RKO (cell line): ENCODE measurements at regions not wholly inside any gene's neighbourhood (a gene's known extent, or its start where the extent isn't known, plus 50 kb on each side); places are given as distances from the start of the nearest gene placed in this dataset.

Source experiments
- DNase-seq: peaks from one replicate; pipeline ENCODE4 v3.0.0-alpha.2; 2016; ENCODE audit warnings: low spot score

DNA sequence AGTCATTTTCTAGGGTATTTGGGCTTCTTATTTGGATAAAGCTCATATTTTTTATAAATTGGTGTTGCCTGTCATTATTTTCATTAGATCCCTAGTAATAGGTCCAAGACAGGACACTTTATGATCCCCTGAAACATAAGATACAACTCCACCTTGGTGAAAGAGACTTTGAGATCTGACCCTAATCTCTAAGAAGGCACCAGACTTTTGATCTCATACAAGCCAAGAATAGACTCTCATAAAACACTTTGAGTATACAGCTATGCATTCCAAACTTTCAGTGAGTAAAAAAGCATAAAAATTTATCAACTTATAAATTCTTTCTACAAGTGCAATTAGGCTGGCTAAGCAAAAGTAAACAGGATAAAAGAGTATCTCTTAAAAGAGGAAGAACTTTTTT, 451.2 kb downstream of the MN1 start:
- no peak for DNase-seq

GRCh38 chr22:27352426-27352825, 449.1 kb downstream of the MN1 start:
- no peak for DNase-seq

DNA sequence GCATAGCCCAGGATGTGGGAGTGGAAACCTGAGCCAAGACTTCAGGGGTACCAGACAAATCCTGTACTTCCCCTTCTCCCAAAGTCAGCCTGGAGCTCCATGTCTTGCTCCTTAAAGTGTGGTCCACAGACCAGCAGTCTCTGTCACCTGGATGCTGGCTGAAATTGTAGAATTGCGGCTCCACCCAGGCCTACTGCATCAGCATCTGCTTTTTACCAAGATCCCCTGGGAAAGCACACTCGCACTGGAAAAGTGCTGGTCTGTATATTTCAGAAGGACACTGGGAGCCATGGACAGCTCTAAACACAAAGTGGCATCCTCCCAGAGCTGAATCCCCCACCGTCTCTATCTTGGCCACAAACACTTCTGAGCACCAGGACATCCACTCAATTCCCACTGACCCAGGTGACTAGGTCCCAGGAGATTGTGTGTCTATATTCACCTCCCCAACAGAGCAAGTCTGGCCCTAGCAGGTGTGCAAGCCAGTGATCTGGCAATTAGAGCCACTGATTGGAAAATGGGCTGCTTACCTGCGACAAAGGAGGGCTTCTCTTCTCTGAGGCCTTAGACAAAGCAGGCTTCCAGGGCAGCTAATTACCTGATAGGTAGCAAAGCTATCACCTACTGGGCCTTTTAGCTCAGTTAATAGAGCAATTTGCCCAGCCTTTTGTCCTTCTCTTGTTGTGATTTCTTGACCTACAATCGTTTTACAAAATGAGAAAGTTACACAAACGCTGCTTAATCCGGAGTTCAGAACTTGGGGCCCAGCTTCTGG, 443.3 kb downstream of the MN1 start:
- DNase-seq = no peak

DNA sequence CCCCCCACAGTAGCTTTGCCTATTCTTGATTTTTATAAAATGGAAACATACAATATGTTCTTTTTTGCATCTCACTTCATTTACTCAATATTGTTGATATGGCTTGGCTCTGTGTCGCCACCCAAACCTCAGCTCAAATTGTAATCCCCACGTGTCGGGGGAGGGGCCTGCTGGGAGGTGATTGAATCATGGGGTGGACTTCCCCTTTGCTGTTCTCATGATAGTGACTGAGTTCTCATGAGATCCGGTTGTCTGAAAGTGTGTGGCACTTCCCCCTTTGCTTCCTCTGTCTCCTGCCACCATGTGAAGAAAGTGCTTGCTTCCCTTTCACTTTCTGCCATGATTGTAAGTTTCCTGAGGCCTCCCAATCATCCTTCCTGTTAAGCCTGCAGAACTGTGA, 431.3 kb downstream of the MN1 start:
- no peak for DNase-seq

GRCh38 chr22:27370987-27371386, 430.6 kb downstream of the MN1 start:
- no peak for DNase-seq

DNA sequence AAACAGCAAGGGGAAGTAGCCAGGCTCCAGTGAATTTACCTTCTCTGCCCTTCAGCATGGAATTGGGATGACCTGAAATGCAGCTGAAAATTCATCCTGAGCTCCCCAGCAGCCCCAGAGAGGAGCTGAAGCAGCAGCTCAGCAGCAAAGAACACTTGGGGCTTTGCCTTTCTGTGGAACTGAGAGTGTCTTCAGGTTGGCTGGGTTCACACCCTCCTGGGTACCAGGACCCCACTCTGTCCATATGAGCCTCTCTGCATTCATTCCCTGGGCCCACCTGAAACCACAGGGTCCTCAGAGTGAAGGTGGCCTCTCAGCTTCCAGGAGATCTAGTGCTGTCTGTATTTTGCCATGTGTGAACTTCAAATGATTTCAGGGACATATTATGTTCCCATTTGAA, 429.2 kb downstream of the MN1 start:
- DNase-seq = no peak

DNA sequence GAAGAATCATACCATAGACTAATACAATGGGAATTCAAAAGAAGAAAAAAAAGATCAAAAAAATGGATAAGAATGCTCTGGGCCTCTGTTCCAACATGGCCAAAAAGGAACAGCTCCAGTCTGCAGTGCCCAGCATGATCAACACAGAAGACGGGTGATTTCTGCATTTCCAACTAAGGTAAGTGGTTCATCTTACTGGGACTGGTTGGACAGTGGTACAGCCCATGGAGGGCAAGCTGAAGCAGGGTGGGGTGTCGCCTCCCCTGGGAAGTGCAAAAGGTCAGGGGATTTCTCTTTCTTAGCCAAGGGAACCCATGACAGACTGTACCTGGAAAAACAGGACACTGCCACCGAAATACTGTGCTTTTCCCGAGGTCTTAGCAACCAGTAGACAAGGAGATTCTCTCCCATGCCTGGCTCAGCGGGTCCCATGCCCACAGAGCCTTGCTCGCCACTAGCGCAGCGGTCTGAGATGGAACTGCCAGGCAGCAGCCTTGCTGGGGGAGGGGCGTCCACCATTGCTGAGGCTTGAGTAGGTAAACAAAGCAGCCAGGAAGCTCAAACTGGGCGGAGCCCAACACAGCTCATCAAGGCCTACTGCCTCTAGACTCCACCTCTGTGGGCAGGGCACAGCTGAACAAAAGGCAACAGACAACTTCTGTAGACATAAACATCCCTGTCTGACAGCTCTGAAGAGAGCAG, 428.4 kb downstream of the MN1 start:
- no peak for DNase-seq

DNA sequence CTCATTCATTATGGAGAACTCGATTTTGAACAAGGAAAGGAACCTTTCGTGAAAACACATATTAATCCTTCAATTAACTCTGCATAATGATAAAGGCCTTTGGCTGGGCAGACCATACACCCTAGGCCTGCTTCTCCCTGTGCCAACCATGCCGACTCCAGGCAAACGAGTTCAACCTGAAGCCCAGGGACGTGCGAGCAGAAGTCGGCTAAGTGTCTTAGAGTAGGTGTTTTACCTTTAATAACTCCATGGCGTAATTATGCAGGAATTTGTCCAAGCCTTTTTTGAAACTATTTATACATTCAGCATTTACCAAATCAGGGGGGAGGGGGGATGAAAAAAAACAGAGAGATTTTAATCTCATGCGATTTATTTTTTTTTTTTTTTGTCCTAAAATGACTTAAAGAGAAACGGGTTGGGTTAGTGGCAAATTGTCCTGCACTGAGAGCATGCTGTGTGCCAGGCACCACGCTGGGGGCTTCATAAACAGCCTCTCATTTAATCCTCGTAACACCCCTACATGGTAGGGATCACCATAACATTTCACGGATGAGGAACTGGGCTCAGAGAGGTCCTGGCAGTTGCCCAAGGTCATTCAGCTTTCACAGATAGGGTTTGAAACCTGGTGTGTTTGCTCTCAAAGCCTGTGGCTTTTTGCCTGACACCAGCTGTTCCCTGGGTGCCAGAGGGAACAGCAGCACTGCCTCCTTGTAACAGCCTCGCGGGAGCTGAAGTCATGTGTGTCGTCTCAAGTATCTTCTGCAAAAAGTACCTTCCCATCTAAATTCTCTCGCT, 423.9 kb downstream of the MN1 start:
- no peak for DNase-seq

GRCh38 chr22:27378311-27378800, 423.2 kb downstream of the MN1 start:
- DNase-seq = no peak

GRCh38 chr22:27378995-27379394, 422.6 kb downstream of the MN1 start:
- DNase-seq = no peak

DNA sequence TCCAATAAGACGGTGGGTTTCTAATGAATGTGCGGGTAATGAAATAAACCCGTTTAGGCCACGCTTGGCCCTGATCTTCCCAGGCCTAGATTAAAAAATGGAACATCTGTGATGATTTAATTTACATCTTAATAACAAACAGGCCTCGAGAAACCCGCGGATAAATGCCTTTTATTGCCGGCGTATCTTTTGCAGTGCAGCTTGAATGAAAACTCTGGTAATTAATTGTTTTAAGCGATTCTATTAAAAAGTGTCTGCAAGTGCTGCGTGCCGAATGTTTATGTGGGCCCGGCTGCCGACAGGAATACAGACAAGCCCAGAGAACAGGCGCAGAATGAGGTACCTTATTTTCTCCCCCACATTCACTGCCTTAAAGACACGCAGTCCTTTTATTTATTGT, 420.7 kb downstream of the MN1 start:
- DNase-seq = no peak

- no peak for DNase-seq
These were observed 420.0 kb downstream of the MN1 start for GRCh38 chr22:27381552-27381951.

- no peak for DNase-seq
These were observed 419.4 kb downstream of the MN1 start for GRCh38 chr22:27381960-27382742.

DNA sequence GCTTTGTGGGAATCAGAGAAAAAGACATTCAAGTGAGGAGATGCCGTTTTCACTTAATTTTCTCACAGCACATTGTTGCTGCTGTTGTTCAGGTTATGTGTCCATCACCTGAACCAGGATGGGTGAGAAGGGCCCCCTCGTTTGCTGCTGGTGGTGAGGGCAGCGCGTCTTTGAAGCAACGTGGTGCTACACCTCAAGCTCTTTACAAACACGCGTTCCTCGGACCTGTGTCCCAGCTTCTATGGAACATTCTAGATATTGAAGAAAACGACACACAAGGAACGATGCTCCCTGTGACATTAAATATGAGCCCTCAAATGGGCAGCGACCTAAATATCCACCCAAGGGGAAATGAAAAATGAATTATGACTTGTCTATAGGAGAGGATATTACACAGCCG, 418.6 kb downstream of the MN1 start:
- no peak for DNase-seq

- no peak for DNase-seq
These were observed 417.7 kb downstream of the MN1 start for GRCh38 chr22:27383896-27384295.

GRCh38 chr22:27385261-27385998, 416.1 kb downstream of the MN1 start:
- no peak for DNase-seq

DNA sequence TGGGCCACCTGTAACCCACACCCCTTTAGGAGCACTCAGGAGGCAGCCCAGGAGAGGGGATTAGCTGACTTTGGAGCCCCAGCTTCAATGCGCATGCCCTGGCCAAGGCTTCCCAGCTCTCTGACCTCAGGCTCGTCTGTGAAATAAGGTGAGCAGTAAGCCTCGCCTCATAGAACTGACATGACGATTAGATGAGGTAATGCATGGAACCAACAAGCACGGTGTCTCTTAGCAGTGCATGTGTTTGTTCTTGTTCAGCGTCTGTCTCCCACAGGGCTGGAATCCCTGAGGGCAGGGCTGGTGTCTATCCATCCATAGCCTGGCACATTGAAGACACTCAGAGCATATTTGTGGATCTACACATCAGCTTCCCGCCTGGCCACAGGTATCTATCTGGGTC, 415.4 kb downstream of the MN1 start:
- DNase-seq = no peak

- DNase-seq = no peak
These were observed 414.0 kb downstream of the MN1 start for GRCh38 chr22:27387561-27387960.

DNA sequence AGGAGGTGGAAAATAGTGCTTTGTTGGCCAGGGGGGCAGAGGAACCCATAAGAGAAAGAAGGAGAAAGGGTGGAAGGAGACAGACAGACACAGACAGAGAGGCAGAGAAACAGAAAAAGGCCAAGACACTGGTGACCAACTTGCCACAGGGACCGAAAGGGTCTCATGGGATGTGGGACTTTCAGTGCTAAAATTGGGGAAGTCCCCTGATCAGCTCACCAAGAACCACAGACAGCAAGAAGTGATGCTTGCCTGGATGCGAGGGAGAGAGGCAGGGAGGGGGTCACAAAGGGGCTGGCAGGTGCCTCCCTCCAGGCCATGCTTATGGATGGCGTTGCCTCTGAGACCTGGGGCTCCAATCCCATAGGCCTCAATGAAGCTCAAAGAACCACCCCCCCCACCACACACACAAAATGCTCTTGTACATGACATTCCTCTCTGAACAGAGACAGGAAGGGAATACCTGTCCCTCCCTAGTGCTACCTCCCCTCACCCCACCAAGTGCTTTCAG, 413.4 kb downstream of the MN1 start:
- DNase-seq = no peak

DNA sequence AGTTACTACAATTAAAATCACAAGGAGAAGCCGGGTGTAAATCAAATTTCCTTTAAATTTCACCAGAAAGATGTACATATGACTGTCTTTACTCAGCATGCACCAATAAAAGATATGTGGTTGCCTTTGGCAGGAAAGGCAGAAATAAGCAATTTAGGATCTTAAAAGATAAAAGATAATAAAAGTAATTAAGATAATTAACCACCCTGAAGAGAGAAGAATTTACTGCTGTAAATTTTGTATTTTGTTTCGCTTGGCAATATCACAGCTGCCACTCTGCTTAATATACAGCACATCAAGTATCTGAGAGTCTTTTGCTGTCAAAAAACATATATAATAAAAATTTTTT, 411.9 kb downstream of the MN1 start:
- no peak for DNase-seq

DNA sequence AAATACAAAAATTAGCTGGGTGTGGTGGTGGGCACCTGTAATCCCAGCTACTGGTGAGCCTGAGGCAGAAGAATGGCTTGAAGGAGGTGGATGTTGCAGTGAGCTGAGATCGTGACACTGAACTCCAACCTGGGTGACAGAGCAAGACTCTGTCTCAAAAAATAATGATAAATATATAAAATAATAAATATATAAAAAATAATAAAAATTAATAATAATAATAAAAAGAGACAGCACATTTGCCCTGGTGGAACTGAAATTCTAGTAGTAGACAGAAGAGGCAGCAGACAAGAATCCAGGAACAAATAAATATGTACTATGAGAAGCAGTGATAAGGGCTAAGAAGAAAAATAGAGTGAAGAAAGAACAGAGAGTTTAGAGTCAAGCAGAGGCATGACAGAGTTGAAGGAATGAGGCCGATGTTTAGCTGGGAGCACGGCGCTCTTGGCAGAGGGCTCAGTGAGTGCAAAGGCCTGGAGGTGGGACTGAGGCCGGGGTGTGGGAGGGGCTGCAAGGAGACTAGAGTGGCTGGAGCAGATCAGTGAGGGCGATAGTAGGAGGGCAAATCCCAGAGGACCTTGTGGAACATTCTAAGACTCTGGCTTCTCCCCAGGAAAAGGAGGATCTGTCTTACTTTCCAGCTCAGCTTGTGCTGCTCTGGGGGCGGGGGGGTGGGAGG, 410.3 kb downstream of the MN1 start:
- no peak for DNase-seq
